NCI-H460 (cell line): ENCODE measurements at regions not wholly inside any gene's neighbourhood (a gene's known extent, or its start where the extent isn't known, plus 50 kb on each side); places are given as distances from the start of the nearest gene placed in this dataset.

Experiments used
- DNase-seq: peaks from one replicate; pipeline ENCODE4 v3.0.0-alpha.2; 2016; ENCODE audit warnings: low read depth; ENCODE audit errors: extremely low read depth

DNA sequence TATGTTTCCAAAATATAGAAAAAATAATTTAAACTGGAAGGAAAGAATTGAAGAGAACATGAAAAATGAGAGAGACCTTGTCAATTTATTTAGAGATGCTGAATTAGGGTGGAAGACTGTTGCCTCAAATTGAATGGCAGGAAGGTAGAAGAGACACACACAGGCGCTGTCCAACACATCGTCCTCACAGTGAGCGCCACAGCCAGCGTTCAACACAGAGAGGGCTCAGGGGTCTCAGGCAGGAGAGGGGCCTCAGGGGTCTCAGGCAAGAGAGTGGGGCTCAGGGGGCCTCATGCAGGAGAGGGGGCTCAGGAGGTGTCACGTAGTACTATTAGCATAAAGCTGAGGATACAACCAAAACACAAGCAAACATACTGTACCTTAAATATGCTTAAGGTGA, 65.7 kb downstream of the TMEM18 start:
- DNase-seq: no peak

DNA sequence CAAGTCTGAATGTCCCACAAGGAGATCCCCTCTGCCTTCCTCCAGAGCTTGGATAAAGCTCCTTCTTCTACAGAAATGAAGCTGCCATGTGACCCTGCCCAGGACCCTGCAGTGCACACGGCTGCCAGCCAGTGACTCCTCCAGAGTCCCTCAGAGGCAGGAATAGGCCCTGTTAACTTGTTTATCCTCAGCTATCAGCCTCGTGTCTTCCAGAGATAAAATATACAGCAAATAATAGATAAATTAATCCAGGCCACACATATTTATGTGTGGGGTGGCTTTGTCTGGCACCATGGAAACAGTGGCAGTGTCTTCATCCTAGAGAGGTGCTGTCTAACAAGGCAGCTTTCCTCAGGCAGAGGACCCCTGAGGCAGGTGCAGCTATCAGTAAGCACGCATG, 66.7 kb downstream of the TMEM18 start:
- no peak for DNase-seq

- no peak for DNase-seq
Measured at GRCh38 chr2:609881-610280, 67.3 kb downstream of the TMEM18 start.

DNA sequence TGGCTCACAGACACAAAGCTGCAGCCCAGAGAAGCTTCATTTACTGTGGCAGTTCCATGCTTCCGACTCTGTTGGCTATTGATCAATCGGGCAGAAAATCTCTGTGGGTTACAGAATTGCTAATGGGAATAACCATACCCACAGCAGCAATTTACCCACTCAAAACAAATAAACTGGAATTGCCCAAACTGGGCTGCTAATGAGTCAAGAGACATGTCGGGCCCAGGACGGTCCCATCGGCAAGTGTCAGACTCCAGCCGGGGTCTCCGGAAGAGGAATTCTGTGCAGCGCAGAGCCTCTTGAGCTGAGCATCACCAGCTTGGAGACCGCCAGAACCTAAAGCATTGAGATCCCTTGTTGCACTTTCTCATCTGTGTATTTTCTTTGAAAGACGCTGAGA, 67.8 kb downstream of the TMEM18 start:
- no peak for DNase-seq

DNA sequence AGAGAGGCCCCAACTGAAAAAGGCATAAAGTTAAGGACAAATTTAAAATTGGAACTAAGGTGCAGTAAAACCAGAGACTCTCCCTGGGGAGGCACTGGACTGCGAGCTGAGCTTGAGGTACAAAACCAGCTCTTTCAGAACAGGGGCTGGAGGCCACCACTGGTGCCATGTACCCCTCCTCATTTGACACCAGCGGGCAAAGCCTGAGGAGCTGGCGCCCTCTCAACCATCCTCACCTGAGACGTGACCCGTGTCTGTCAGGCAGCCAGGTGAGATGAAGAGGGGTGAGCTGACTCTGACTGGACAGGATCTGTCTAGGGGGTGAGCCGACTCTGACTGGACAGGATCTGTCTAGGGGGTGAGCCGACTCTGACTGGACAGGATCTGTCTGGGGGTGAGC, 68.5 kb downstream of the TMEM18 start:
- no peak for DNase-seq

- DNase-seq: no peak
Measured at GRCh38 chr2:608297-608696, 68.9 kb downstream of the TMEM18 start.

- DNase-seq: no peak
Measured at GRCh38 chr2:607709-608108, 69.5 kb downstream of the TMEM18 start.

DNA sequence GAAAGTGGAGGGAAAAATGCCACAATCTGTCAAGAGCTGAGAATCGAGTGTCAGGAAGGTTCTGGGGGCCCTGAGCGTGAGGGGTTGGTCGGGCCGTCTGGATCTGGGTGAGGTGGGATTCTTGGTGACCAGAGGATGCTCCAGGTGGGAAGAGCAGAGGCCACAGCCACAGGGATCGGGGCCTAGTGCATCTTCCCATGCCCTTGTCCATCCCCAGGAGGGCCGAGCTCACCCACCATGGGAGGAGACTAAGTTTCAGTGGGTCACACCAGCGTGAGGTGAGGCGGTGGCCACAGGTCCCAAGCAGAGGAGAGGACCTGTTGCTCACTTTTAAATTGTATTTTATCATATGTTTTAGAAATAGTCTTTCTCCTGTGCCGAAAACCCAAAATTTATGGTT, 70.0 kb downstream of the TMEM18 start:
- no peak for DNase-seq

DNA sequence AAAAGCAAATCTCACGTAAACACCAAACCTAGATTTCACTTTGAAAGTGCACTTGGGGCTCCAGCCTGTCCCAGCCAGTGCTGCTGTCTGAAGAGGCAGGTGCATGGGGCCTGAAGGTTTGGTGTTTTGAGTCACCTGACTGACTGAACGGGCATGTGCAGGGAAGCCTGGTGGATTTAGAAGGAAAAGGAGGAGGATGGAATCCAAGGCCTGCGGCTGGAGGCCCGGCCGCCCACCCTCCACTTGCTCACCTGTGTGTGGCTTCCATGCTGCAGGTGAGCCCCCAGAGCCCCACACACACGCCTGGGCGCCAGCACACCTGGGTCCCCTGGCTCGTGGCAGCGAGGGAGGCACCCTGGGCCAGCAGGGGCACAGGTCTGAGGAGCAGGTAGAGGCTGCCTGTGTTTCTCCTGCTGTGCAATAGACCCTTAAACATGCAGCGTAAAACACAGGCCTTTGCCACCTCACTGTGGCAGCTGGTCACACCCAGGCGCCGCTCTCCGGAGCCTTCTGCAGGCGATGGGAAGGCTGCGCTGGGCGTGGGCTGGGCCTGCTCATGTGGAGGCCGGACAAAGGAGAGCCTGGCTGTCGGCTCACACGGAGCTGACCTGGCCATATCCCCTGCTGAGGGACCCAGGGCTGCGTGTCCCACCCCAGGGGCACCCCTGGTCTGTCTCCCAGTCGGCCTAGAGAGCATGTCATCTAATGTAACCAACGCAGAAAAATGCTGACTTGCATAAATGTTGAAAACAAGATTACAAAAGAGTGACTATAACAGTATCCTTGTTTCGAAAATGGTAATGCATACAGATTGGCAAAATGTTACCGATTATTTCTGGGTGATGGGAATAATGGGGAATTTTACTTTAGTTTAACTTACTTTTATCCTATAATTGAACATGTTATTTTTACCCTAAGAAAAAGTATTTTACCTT, 71.3 kb downstream of the TMEM18 start:
- no peak for DNase-seq

DNA sequence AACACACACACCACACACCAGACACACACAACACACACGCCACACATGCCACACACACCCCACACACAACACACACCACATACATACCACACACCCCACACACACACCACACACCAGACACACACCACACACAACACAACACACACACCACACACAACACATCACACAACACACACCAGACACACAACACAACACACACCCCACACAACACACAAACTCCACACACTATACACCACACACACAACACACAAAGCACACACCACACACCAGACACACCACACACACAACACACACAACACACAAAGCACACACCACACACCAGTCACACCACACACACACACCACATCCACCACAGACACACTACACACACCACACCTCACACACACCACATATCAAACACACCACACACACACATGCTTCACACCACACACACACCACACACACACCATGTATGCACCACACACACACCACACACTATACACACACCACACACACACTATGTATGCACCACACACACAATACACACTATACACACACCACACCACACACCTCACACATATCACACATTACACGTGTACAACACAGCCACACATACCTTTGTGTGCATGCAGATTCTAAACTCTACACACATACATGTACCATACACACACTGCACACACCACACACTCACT, 72.2 kb downstream of the TMEM18 start:
- DNase-seq: no peak

- no peak for DNase-seq
Measured at GRCh38 chr2:604385-604784, 72.8 kb downstream of the TMEM18 start.

DNA sequence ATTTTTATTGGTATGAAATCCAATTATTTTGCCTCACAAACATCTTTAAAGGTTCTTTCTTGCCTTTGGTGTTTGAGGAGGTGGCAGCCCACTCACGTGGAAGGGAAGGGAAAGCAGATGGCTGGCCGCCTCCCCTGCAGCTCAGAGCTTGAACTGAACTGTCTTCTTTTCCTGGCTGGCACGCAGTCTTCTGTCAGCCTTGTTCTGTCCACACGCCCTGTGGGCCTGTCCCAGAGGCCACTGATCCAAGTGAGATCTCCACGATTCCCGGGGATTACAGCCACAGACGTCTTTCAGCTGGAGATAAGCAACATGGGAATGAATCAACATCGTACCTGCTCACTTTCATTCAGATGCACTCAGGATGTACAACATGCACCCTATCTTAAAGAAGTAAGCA, 73.3 kb downstream of the TMEM18 start:
- DNase-seq: no peak

DNA sequence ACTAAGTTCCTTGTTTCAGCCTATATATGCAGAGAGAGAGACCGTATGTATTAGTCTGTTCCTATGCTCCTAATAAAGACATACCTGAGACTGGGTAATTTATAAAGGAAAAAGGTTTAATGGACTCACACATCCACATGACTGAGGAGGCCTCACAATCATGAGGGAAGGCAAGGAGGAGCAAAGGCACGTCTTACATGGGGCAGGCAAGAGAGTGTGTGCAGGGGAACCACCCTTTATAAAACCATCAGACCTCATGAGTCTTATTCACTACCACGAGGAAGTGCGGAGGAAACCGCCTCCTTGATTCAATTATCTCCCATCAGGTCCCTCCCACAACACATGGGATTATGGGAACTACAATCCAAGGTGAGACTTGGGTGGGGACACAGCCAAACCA, 73.8 kb downstream of the TMEM18 start:
- DNase-seq: no peak

GRCh38 chr2:602571-603359, 74.4 kb downstream of the TMEM18 start:
- no peak for DNase-seq

- DNase-seq: no peak
Measured at GRCh38 chr2:601806-602455, 75.3 kb downstream of the TMEM18 start.

DNA sequence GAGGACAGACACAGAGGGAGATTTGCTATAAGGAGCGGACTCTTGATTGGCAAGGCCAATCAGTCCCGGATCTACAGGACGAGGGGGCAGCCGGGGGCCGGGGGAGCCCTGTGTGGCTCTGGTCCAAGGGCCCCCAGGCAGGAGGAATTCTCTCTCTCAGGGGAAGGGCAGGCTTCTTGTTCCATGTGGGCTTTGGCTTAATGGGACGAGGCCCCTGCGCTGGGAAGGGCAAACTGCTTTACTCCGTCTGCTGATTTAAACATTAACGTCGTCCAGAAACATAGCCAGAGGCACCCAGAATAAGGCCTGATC, 75.9 kb downstream of the TMEM18 start:
- no peak for DNase-seq

- no peak for DNase-seq
Measured at GRCh38 chr2:600542-601386, 76.4 kb downstream of the TMEM18 start.

DNA sequence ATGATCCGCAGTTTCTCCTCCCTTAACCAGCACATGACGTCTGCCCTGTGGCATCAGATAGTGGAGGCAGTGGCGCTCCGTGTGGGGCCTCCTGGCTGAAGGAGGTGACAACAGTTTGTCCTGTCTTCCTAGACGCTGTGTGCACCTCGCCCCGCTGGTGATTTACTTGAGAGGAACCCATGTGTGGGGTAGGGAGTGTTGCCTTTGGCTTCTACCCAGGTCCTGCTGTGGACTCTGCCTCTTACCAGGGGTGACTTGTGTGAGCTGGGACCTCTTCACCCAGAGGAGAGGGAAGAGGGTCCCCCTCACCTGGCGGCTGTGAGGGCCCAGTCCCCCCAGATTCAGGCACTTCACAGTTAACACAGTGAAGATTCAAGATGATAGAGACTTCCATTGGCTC, 77.6 kb downstream of the TMEM18 start:
- no peak for DNase-seq

GRCh38 chr2:598058-598802, 79.0 kb downstream of the TMEM18 start:
- no peak for DNase-seq
